CD14-positive monocyte (primary cell): ENCODE measurements at regions not wholly inside any gene's neighbourhood (a gene's known extent, or its start where the extent isn't known, plus 50 kb on each side); places are given as distances from the start of the nearest gene placed in this dataset.

Experiments
- DNase-seq, 3 donors: peaks; one replicate each; pipeline ENCODE4 v3.0.0-alpha.2; 2011 to 2022
- H2AFZ ChIP-seq: 2 replicates; pipeline ENCODE4 v1.6.0; 2012; ENCODE audit warnings: mild to moderate bottlenecking, low read depth, low read length, inconsistent platforms; ENCODE audit not compliant: insufficient read depth, poor library complexity, severe bottlenecking
- H3K27ac ChIP-seq, 2 donors: 1 replicate in 1 of 2; 2 replicates in 1 of 2; pipeline ENCODE4 v1.5.1; 2012 to 2013; ENCODE audit warnings: low read length in 2 of 2, control low read depth in 1 of 2, inconsistent platforms in 1 of 2, low read depth in 1 of 2, mild to moderate bottlenecking in 1 of 2
- H3K27me3 ChIP-seq, 2 donors: one replicate each; pipeline versions ENCODE4 v1.6.0 to v1.6.1; 2011 to 2013; ENCODE audit warnings: low read length in 2 of 2; ENCODE audit not compliant: control insufficient read depth in 2 of 2, insufficient read depth in 2 of 2
- H3K36me3 ChIP-seq, 2 donors: replicated peaks in 1 of 2; 1 replicate in 1 of 2; 2 replicates in 1 of 2; pipeline versions ENCODE4 v1.5.1 to v1.6.1; 2012 to 2013; ENCODE audit warnings: low read length in 2 of 2, control low read depth in 1 of 2, inconsistent platforms in 1 of 2, mild to moderate bottlenecking in 1 of 2; ENCODE audit not compliant: insufficient read depth in 2 of 2, control insufficient read depth in 1 of 2
- H3K4me1 ChIP-seq, 2 donors: 1 replicate in 1 of 2; 2 replicates in 1 of 2; pipeline versions ENCODE4 v1.5.1 to v1.6.1; 2012 to 2013; ENCODE audit warnings: low read length in 2 of 2, control low read depth in 1 of 2, inconsistent platforms in 1 of 2, mild to moderate bottlenecking in 1 of 2, moderate library complexity in 1 of 2; ENCODE audit not compliant: insufficient read depth in 2 of 2, control insufficient read depth in 1 of 2
- H3K4me2 ChIP-seq: replicated peaks from 2 replicates; pipeline ENCODE3; 2012; ENCODE audit warnings: low read length, moderate library complexity, mild to moderate bottlenecking; ENCODE audit not compliant: poor library complexity, severe bottlenecking; ENCODE audit errors: extremely low read depth
- H3K4me3 ChIP-seq, 3 experiments: fragments of 200-600 bp in 1 of 3; sonication (generic) in 1 of 3; replicated peaks in 1 of 3; 1 replicate in 2 of 3; 2 replicates in 1 of 3; pipeline ENCODE4 v1.5.1; 2011 to 2013; ENCODE audit warnings: low read length in 3 of 3, mild to moderate bottlenecking in 3 of 3, control low read depth in 2 of 3, low read depth in 2 of 3, inconsistent platforms in 1 of 3, moderate library complexity in 1 of 3
- H3K79me2 ChIP-seq: 2 replicates; pipeline ENCODE4 v1.6.0; 2012; ENCODE audit warnings: mild to moderate bottlenecking, control low read depth, inconsistent platforms, low read length, moderate library complexity; ENCODE audit not compliant: insufficient read depth
- H3K9ac ChIP-seq: 2 replicates; pipeline ENCODE4 v1.6.0; 2017; ENCODE audit warnings: low read length, mild to moderate bottlenecking; ENCODE audit not compliant: insufficient read depth, poor library complexity, severe bottlenecking
- H3K9me3 ChIP-seq, 2 donors: replicated peaks in 1 of 2; 1 replicate in 1 of 2; 2 replicates in 1 of 2; pipeline versions ENCODE4 v1.5.1 to v1.6.1; 2012 to 2013; ENCODE audit warnings: low read length in 2 of 2, control low read depth in 1 of 2; ENCODE audit not compliant: control insufficient read depth in 1 of 2, insufficient read depth in 1 of 2
- H4K20me1 ChIP-seq: 2 replicates; pipeline ENCODE4 v1.6.0; 2012; ENCODE audit warnings: mild to moderate bottlenecking, low read length, control low read depth, moderate library complexity; ENCODE audit not compliant: insufficient read depth
- H3K27ac Mint-ChIP-seq, 7 donors: one replicate each; pipeline ENCODE4 v1.8.0; 2020; ENCODE audit warnings: mild to moderate bottlenecking in 7 of 7, mixed read lengths in 7 of 7, moderate library complexity in 6 of 7, inconsistent platforms in 2 of 7
- H3K27me3 Mint-ChIP-seq, 3 donors: one replicate each; pipeline ENCODE4 v1.8.0; 2021 to 2022; ENCODE audit warnings: low read depth in 3 of 3, mild to moderate bottlenecking in 3 of 3, mixed read lengths in 3 of 3, moderate library complexity in 3 of 3, inconsistent platforms in 1 of 3
- H3K36me3 Mint-ChIP-seq, 2 donors: one replicate each; pipeline ENCODE4 v1.8.0; 2020; ENCODE audit warnings: mixed read lengths in 2 of 2, inconsistent platforms in 1 of 2, mild to moderate bottlenecking in 1 of 2
- H3K4me1 Mint-ChIP-seq: one replicate; pipeline ENCODE4 v1.8.0; 2020; ENCODE audit warnings: mild to moderate bottlenecking, mixed read lengths
- H3K4me3 Mint-ChIP-seq, 2 donors: one replicate each; pipeline ENCODE4 v1.8.0; 2020; ENCODE audit warnings: mild to moderate bottlenecking in 2 of 2, mixed read lengths in 2 of 2, moderate library complexity in 1 of 2
- H3K9me3 Mint-ChIP-seq, 7 donors: one replicate each; pipeline ENCODE4 v1.8.0; 2020 to 2022; ENCODE audit warnings: mixed read lengths in 7 of 7, mild to moderate bottlenecking in 6 of 7, moderate library complexity in 6 of 7, inconsistent platforms in 2 of 7
- WGBS: methylation state at CpG from one replicate; pipeline ENCODE4 v1.1.5; 2013; ENCODE audit warnings: missing lambda C conversion rate; ENCODE audit not compliant: insufficient coverage; 5-methylcytosine and 5-hydroxymethylcytosine counted together
- intact Hi-C, 2 donors: fragments of 100-400 bp; cut with micrococcal nuclease; formaldehyde crosslinking; loops; one replicate each; pipeline versions ENCODE4 v1.15.0 to v1.15.1; 2023
- TF ChIP-seq, protein P1 (sequence below): fragments of 200-600 bp; IDR thresholded peaks from one replicate; pipeline ENCODE4 v1.8.0; 2022; ENCODE audit warnings: antibody characterized with exemption, mild to moderate bottlenecking

DNA sequence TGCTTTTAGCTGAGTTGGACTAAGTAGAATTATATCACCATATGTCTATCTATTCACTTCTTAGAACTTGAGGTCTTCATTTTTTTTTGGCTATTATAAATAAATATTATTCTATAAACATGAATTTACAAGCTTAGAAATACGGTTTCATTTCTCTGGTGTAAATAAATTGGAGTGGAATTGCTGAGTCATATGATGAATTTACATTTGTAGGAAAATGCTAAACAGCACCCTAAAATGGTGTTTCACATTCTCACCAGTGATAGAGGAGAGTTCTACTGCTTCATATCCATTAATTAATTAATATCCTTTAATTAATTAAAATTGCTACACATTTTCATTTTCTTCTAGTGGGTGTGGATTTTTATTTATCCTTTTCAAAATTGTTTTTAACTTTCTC is 318.3 kb downstream of the MDFIC start:
- H3K27ac ChIP-seq, result no peak overlapping the region
- TF ChIP-seq, protein P1, sequence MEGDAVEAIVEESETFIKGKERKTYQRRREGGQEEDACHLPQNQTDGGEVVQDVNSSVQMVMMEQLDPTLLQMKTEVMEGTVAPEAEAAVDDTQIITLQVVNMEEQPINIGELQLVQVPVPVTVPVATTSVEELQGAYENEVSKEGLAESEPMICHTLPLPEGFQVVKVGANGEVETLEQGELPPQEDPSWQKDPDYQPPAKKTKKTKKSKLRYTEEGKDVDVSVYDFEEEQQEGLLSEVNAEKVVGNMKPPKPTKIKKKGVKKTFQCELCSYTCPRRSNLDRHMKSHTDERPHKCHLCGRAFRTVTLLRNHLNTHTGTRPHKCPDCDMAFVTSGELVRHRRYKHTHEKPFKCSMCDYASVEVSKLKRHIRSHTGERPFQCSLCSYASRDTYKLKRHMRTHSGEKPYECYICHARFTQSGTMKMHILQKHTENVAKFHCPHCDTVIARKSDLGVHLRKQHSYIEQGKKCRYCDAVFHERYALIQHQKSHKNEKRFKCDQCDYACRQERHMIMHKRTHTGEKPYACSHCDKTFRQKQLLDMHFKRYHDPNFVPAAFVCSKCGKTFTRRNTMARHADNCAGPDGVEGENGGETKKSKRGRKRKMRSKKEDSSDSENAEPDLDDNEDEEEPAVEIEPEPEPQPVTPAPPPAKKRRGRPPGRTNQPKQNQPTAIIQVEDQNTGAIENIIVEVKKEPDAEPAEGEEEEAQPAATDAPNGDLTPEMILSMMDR, result no peak
- H3K9me3 ChIP-seq, result no peaks in the 10 kb centered on the region
- H3K9me3 Mint-ChIP-seq, result peaks cover 2 to 8% (median 3%) of the 10 kb centered on the region in 7 donors
- H3K79me2 ChIP-seq, result no peaks in the 10 kb centered on the region
- no peak overlapping the region for H3K4me2 ChIP-seq
- no peaks in the 10 kb centered on the region for H3K4me1 Mint-ChIP-seq
- intact Hi-C loops, result no loop called here
- H3K27me3 Mint-ChIP-seq, result peaks cover 0 to 3% (median 0%) of the 10 kb centered on the region in 3 donors
- no peak overlapping the region for H3K4me3 Mint-ChIP-seq
- no peak overlapping the region for H3K4me3 ChIP-seq
- H3K27me3 ChIP-seq, result no peaks in the 10 kb centered on the region
- no peak for DNase-seq
- no CpG with 5 or more reads among the region's 1 CpG for WGBS
- H3K27ac Mint-ChIP-seq, result no peak overlapping the region
- no peaks in the 10 kb centered on the region for H4K20me1 ChIP-seq
- no peak overlapping the region for H3K9ac ChIP-seq
- no peaks in the 10 kb centered on the region for H3K36me3 ChIP-seq
- H3K36me3 Mint-ChIP-seq, result no peaks in the 10 kb centered on the region
- H3K4me1 ChIP-seq, result no peaks in the 10 kb centered on the region
- H2AFZ ChIP-seq, result no peak overlapping the region

GRCh38 chr7:115235075-115235474 is 313.2 kb downstream of the MDFIC start:
- Mint-ChIP-seq H3K36me3 (no peaks in the 10 kb centered on the region), H3K27me3 (no peaks in the 10 kb centered on the region), H3K4me1 (no peaks in the 10 kb centered on the region), H3K27ac (no peak overlapping the region), H3K9me3 (peaks cover 0 to 5% (median 0%) of the 10 kb centered on the region in 7 donors), H3K4me3 (no peak overlapping the region)
- H3K27ac ChIP-seq, result no peak overlapping the region
- H3K9me3 ChIP-seq, result no peaks in the 10 kb centered on the region
- no peak for DNase-seq
- no peaks in the 10 kb centered on the region for H3K4me1 ChIP-seq
- H3K4me3 ChIP-seq, result no peak overlapping the region
- TF ChIP-seq, protein P1, result no peak
- no peaks in the 10 kb centered on the region for H3K36me3 ChIP-seq
- no peak overlapping the region for H2AFZ ChIP-seq
- H3K4me2 ChIP-seq, result no peak overlapping the region
- H3K79me2 ChIP-seq, result no peaks in the 10 kb centered on the region
- intact Hi-C loops, result no loop called here
- no peaks in the 10 kb centered on the region for H4K20me1 ChIP-seq
- no peaks in the 10 kb centered on the region for H3K27me3 ChIP-seq
- H3K9ac ChIP-seq, result no peak overlapping the region
- no CpG with 5 or more reads among the region's 2 CpGs for WGBS
